GM12892 (cell line): ENCODE measurements at regions not wholly inside any gene's neighbourhood (a gene's known extent, or its start where the extent isn't known, plus 50 kb on each side); places are given as distances from the start of the nearest gene placed in this dataset.

Source experiments
- POLR2A ChIP-seq: IDR thresholded peaks from 2 replicates; pipeline ENCODE4 v1.6.1; 2011; ENCODE audit warnings: low read depth, low read length, control low read depth
- POLR2AphosphoS5 ChIP-seq: IDR thresholded peaks from 2 replicates; pipeline ENCODE4 v1.6.1; 2011; ENCODE audit warnings: low read depth, low read length, control low read depth
- TAF1 ChIP-seq: IDR thresholded peaks from 2 replicates; pipeline ENCODE4 v1.6.1; 2011; ENCODE audit warnings: low read depth, mild to moderate bottlenecking, control low read depth, low read length, borderline replicate concordance

DNA sequence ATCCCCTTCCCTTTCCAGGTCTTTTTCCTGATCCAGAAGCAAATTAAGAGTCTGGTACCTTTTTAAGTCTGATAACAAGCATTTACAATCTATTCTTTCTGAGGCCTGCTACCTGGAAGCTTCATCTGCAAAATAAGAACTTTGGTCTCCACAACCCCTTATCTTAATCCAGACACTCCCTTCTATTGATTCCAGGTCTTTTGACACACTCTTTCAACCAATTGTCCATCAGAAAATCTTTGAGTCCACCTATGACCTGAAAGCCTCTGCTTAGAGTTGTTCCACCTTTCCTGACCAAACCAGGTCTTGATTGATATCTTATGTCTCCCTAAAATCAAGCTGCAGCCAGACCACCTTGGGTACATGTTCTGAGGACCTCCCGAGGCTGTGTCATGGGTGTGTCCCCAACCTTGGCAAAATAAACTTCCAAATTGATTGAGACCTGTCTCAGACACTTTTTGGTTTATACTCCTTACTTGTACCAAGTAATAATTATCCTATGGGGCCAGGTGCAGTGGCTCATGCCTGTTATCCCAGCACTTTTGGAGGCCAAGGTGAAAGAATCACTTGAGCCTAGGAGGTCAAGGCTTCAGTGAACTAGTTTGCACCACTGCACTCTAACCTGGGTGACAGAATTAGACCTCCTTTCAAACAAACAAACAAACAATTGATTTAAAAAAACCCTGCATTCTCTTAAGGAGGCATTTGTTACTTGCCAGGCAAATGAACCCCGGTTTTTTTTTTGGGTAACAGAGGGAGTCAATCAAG, 126.1 kb downstream of the MAP3K21 start:
- TF ChIP-seq POLR2A, result no peak
- TF ChIP-seq POLR2AphosphoS5, result no peak
- TF ChIP-seq TAF1, result no peak
